GM12878 (cell line): ENCODE measurements at regions not wholly inside any gene's neighbourhood (a gene's known extent, or its start where the extent isn't known, plus 50 kb on each side); places are given as distances from the start of the nearest gene placed in this dataset.

Experiments used
- ATAC-seq: fragments of 200-7000 bp; cut with Tn5 transposase; 3 replicates; pipeline ENCODE4 v1.9.1; 2020; ENCODE audit warnings: mild to moderate bottlenecking, moderate library complexity
- BruUV-seq: library from RNA; stranded (reverse); fragments of 400-500 nt; replicated peaks from 2 replicates; lab custom pipeline; 2021; lab: Mats Ljungman, UMichigan
- CTCF ChIA-PET: fragments of 300-600 bp; sonication (Branson Sonifier 250); formaldehyde crosslinking; extraction: SDS; loops from one replicate; lab custom pipeline; 2021; ENCODE audit warnings: inconsistent platforms; lab: Yijun Ruan, JAX
- POLR2A ChIA-PET: fragments of 350-600 bp; formaldehyde crosslinking; extraction: SDS; loops from one replicate; lab custom pipeline; 2021; ENCODE audit warnings: inconsistent platforms; lab: Charles Lee
- RAD21 ChIA-PET: fragments of 300-600 bp; sonication (Branson Sonifier 250); formaldehyde crosslinking; loops from one replicate; lab custom pipeline; 2023; ENCODE audit warnings: antibody characterized with exemption; ENCODE audit not compliant: unreplicated experiment; lab: Charles Lee
- SMC1A ChIA-PET: fragments of 300-600 bp; sonication (Branson Sonifier 250); formaldehyde crosslinking; loops from one replicate; lab custom pipeline; 2023; ENCODE audit not compliant: unreplicated experiment, uncharacterized antibody; lab: Charles Lee
- DNase-seq: peaks from one replicate; pipeline ENCODE4 v3.0.0-alpha.2; 2011; ENCODE audit warnings: low read depth, low spot score
- FAIRE-seq: peaks from 3 replicates; lab custom pipeline; 2011; peaks lifted over from hg19 to GRCh38; lab: Jason Lieb, UNC
- H2AFZ ChIP-seq: 2 replicates; pipeline ENCODE4 v1.6.0; 2011; ENCODE audit warnings: low read depth, low read length, control low read depth; ENCODE audit not compliant: control insufficient read depth
- H3K27ac ChIP-seq: 2 replicates; pipeline ENCODE4 v1.5.1; 2011; ENCODE audit warnings: control low read depth; ENCODE audit not compliant: control insufficient read depth, insufficient read depth
- H3K27me3 ChIP-seq, 2 experiments: replicated peaks in 1 of 2; 2 replicates each; pipeline versions ENCODE4 v1.6.0 to v1.6.1; 2011; ENCODE audit warnings: low read length in 1 of 2; ENCODE audit not compliant: control insufficient read depth in 2 of 2, insufficient read depth in 2 of 2
- H3K36me3 ChIP-seq, 2 experiments: 2 replicates each; pipeline ENCODE4 v1.5.1; 2011; ENCODE audit warnings: low read length in 1 of 2; ENCODE audit not compliant: control insufficient read depth in 2 of 2, insufficient read depth in 2 of 2
- H3K4me1 ChIP-seq: 2 replicates; pipeline ENCODE4 v1.6.1; 2011; ENCODE audit warnings: mild to moderate bottlenecking, low read length, moderate library complexity, mixed read lengths; ENCODE audit not compliant: control insufficient read depth, insufficient read depth
- H3K4me2 ChIP-seq: 2 replicates; pipeline ENCODE4 v1.6.0; 2011; ENCODE audit warnings: control low read depth; ENCODE audit not compliant: control insufficient read depth, insufficient read depth
- H3K4me3 ChIP-seq: fragments of 200-600 bp; sonication (generic); 2 replicates; pipeline ENCODE4 v1.5.1; 2016
- H3K79me2 ChIP-seq: 2 replicates; pipeline ENCODE4 v1.6.0; 2011; ENCODE audit warnings: low read length; ENCODE audit not compliant: control insufficient read depth, insufficient read depth
- H3K9ac ChIP-seq: 2 replicates; pipeline ENCODE4 v1.8.0; 2011; ENCODE audit warnings: low read length, control low read depth, mixed read lengths; ENCODE audit not compliant: control insufficient read depth, insufficient read depth
- H3K9me3 ChIP-seq: replicated peaks from 3 replicates; pipeline ENCODE4 v1.5.1; 2011; ENCODE audit warnings: mild to moderate bottlenecking, low read length; ENCODE audit not compliant: control insufficient read depth, insufficient read depth
- H4K20me1 ChIP-seq: 2 replicates; pipeline ENCODE4 v1.6.0; 2011; ENCODE audit not compliant: control insufficient read depth, insufficient read depth
- CBX3 ChIP-seq: fragments of 200-600 bp; sonication (generic); IDR thresholded peaks from 2 replicates; pipeline ENCODE4 v1.6.1; 2016; ENCODE audit warnings: low read depth, borderline replicate concordance
- CHD1 ChIP-seq: IDR thresholded peaks from 2 replicates; pipeline ENCODE4 v1.6.1; 2012; ENCODE audit warnings: low read depth, low read length, improper control_type of control experiment
- CREB1 ChIP-seq: IDR thresholded peaks from 2 replicates; pipeline ENCODE4 v1.6.1; 2012; ENCODE audit warnings: low read depth, mild to moderate bottlenecking, inconsistent platforms
- EGR1 ChIP-seq, 2 experiments: IDR thresholded peaks; 1 replicate in 1 of 2; 2 replicates in 1 of 2; pipeline ENCODE4 v1.6.1; 2011 to 2012; ENCODE audit warnings: low read depth in 2 of 2, low read length in 2 of 2, borderline replicate concordance in 1 of 2, mild to moderate bottlenecking in 1 of 2, moderate library complexity in 1 of 2
- EP300 ChIP-seq, 2 experiments: fragments of 150-350 bp in 1 of 2; IDR thresholded peaks; 2 replicates each; pipeline ENCODE4 v1.6.1; 2011 to 2012; ENCODE audit warnings: low read depth in 2 of 2, low read length in 2 of 2, borderline replicate concordance in 1 of 2, improper control_type of control experiment in 1 of 2, inconsistent platforms in 1 of 2; ENCODE audit not compliant: control insufficient read depth in 1 of 2
- IKZF2 ChIP-seq, 2 experiments: fragments of 450-650 bp; IDR thresholded peaks; 2 replicates each; pipeline ENCODE4 v1.6.1; 2017; ENCODE audit warnings: mild to moderate bottlenecking in 2 of 2, moderate library complexity in 2 of 2
- MTA2 ChIP-seq: fragments of 450-650 bp; IDR thresholded peaks from 2 replicates; pipeline ENCODE4 v1.6.1; 2016; ENCODE audit warnings: low read depth, mild to moderate bottlenecking, moderate library complexity
- SIN3A ChIP-seq: IDR thresholded peaks from 2 replicates; pipeline ENCODE4 v1.6.1; 2012; ENCODE audit warnings: low read depth, low read length, improper control_type of control experiment
- SIX5 ChIP-seq: IDR thresholded peaks from 2 replicates; pipeline ENCODE4 v1.6.1; 2011; ENCODE audit warnings: mild to moderate bottlenecking, low read depth, low read length, moderate library complexity; ENCODE audit not compliant: severe bottlenecking
- SMC3 ChIP-seq: IDR thresholded peaks from 2 replicates; pipeline ENCODE4 v1.6.1; 2011; ENCODE audit warnings: low read length, improper control_type of control experiment, borderline replicate concordance
- TCF3 ChIP-seq: IDR thresholded peaks from 2 replicates; pipeline ENCODE4 v1.6.1; 2012; ENCODE audit warnings: low read depth, mild to moderate bottlenecking, low read length, borderline replicate concordance; ENCODE audit not compliant: insufficient read depth
- WGBS: methylation state at CpG from one replicate; pipeline ENCODE4 v1.1.6; 2016; ENCODE audit warnings: low lambda C conversion rate; ENCODE audit not compliant: insufficient replicate concordance, insufficient coverage; ENCODE audit errors: missing lambda C conversion rate; 5-methylcytosine and 5-hydroxymethylcytosine counted together
- in situ Hi-C: fragments of 300-500 bp; cut with MboI; formaldehyde crosslinking; loops from 9 replicates; pipeline ENCODE4 v1.14.3; 2018; ENCODE audit warnings: mixed read lengths
- intact Hi-C: fragments of 100-400 bp; cut with micrococcal nuclease; formaldehyde crosslinking; loops from one replicate; pipeline ENCODE4 v1.14.2; 2022; ENCODE audit not compliant: unreplicated experiment
- TF ChIP-seq, protein P1 (sequence below), 3 experiments: IDR thresholded peaks in 2 of 3; conservative IDR thresholded peaks in 1 of 3; 2 replicates each; pipeline ENCODE4 v1.5.1; 2011; ENCODE audit warnings: low read depth in 3 of 3, low read length in 3 of 3, mild to moderate bottlenecking in 3 of 3, control low read depth in 2 of 3, moderate library complexity in 2 of 3, inconsistent platforms in 1 of 3, mixed read lengths in 1 of 3; ENCODE audit not compliant: control insufficient read depth in 2 of 3, insufficient read depth in 1 of 3; ENCODE audit errors: extremely low read depth in 1 of 3
- TF ChIP-seq, protein P2 (sequence below): fragments of 450-650 bp; IDR thresholded peaks from 2 replicates; pipeline ENCODE4 v1.6.1; 2017; ENCODE audit warnings: mild to moderate bottlenecking
- TF ChIP-seq, protein P3 (sequence below): fragments of 150-350 bp; IDR thresholded peaks from 2 replicates; pipeline ENCODE4 v1.6.1; 2016; ENCODE audit warnings: low read depth, low read length

DNA sequence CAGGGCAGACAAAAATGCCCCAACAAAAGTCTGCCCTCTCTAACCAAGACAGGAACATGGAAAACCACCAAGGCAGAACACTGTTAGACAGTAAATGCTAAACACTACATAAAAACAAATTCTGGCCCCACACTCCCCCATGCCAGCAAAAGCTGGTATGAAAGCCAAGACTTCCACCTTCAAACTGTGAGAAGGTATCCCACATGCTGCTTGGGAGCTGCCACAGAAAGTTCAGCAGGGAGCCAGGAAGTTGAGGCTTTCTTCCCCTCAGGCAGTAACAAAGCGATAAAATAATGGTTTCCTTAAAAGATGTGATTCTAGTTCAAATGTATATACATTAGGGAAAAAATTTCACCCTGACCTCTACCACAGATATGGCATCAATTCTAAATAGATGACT lies 770.4 kb upstream of the NDST4 start (continued):
- no peak for TF ChIP-seq EGR1 (IDR thresholded peaks at IDR 0.05; ENCODE audit: borderline replicate concordance in 1 of 2, low read depth in 2 of 2, low read length in 2 of 2)

- SMC1A ChIA-PET, result interaction anchor here (0.7 kb wide), 2 partner anchors 118 to 650 kb away, joined by 3 read pairs; no protein-coding TSS in a partner anchor
- BruUV-seq, result no TSS peak
- no peaks in the 10 kb centered on the region for H3K79me2 ChIP-seq
- no peak overlapping the region for H3K9ac ChIP-seq
- DNase-seq (no peak), ATAC-seq (no peak), FAIRE-seq (no peak)
- H4K20me1 ChIP-seq, result no peaks in the 10 kb centered on the region
- in situ Hi-C loops (no loop called here), intact Hi-C loops (no loop called here)
- H3K36me3 ChIP-seq, result no peaks in the 10 kb centered on the region
- no peak overlapping the region; the same call in 1 of the 2 replicates for H2AFZ ChIP-seq
- POLR2A ChIA-PET, result no interaction called here
- no peaks in the 10 kb centered on the region for H3K27me3 ChIP-seq
- H3K4me1 ChIP-seq, result no peaks in the 10 kb centered on the region
- H3K4me2 ChIP-seq, result no peak overlapping the region
- WGBS, result 0% methylated on average over 1 of the region's 1 CpG
- no peak overlapping the region for H3K27ac ChIP-seq
- RAD21 ChIA-PET, result no interaction called here
- no peaks in the 10 kb centered on the region for H3K9me3 ChIP-seq
- no peak overlapping the region for H3K4me3 ChIP-seq
- CTCF ChIA-PET, result interaction anchor here (0.7 to 1.0 kb wide), 2 partner anchors 31 to 188 kb away, joined by 3 read pairs; no protein-coding TSS in a partner anchor
- TF ChIP-seq EP300 (IDR thresholded peaks at IDR 0.05; ENCODE audit: borderline replicate concordance in 1 of 2, control insufficient read depth in 1 of 2, low read depth in 2 of 2, low read length in 2 of 2) (no peak), IKZF2 (IDR thresholded peaks at IDR 0.05) (no peak), SIX5 (no peak), TCF3 (no peak), SIN3A (no peak), CREB1 (no peak), MTA2 (no peak), CHD1 (no peak), SMC3 (no peak), CBX3 (no peak)
- TF ChIP-seq, protein P1, sequence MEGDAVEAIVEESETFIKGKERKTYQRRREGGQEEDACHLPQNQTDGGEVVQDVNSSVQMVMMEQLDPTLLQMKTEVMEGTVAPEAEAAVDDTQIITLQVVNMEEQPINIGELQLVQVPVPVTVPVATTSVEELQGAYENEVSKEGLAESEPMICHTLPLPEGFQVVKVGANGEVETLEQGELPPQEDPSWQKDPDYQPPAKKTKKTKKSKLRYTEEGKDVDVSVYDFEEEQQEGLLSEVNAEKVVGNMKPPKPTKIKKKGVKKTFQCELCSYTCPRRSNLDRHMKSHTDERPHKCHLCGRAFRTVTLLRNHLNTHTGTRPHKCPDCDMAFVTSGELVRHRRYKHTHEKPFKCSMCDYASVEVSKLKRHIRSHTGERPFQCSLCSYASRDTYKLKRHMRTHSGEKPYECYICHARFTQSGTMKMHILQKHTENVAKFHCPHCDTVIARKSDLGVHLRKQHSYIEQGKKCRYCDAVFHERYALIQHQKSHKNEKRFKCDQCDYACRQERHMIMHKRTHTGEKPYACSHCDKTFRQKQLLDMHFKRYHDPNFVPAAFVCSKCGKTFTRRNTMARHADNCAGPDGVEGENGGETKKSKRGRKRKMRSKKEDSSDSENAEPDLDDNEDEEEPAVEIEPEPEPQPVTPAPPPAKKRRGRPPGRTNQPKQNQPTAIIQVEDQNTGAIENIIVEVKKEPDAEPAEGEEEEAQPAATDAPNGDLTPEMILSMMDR (IDR thresholded peaks at IDR 0.05 in 2 of 3, conservative IDR thresholded peaks at IDR 0.05 in 1 of 3; ENCODE audit: control insufficient read depth in 2 of 3, extremely low read depth in 1 of 3, insufficient read depth in 1 of 3, low read depth in 3 of 3, low read length in 3 of 3), result no peak
- TF ChIP-seq, protein P2, sequence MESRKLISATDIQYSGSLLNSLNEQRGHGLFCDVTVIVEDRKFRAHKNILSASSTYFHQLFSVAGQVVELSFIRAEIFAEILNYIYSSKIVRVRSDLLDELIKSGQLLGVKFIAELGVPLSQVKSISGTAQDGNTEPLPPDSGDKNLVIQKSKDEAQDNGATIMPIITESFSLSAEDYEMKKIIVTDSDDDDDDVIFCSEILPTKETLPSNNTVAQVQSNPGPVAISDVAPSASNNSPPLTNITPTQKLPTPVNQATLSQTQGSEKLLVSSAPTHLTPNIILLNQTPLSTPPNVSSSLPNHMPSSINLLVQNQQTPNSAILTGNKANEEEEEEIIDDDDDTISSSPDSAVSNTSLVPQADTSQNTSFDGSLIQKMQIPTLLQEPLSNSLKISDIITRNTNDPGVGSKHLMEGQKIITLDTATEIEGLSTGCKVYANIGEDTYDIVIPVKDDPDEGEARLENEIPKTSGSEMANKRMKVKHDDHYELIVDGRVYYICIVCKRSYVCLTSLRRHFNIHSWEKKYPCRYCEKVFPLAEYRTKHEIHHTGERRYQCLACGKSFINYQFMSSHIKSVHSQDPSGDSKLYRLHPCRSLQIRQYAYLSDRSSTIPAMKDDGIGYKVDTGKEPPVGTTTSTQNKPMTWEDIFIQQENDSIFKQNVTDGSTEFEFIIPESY, result no peak
- TF ChIP-seq, protein P3, sequence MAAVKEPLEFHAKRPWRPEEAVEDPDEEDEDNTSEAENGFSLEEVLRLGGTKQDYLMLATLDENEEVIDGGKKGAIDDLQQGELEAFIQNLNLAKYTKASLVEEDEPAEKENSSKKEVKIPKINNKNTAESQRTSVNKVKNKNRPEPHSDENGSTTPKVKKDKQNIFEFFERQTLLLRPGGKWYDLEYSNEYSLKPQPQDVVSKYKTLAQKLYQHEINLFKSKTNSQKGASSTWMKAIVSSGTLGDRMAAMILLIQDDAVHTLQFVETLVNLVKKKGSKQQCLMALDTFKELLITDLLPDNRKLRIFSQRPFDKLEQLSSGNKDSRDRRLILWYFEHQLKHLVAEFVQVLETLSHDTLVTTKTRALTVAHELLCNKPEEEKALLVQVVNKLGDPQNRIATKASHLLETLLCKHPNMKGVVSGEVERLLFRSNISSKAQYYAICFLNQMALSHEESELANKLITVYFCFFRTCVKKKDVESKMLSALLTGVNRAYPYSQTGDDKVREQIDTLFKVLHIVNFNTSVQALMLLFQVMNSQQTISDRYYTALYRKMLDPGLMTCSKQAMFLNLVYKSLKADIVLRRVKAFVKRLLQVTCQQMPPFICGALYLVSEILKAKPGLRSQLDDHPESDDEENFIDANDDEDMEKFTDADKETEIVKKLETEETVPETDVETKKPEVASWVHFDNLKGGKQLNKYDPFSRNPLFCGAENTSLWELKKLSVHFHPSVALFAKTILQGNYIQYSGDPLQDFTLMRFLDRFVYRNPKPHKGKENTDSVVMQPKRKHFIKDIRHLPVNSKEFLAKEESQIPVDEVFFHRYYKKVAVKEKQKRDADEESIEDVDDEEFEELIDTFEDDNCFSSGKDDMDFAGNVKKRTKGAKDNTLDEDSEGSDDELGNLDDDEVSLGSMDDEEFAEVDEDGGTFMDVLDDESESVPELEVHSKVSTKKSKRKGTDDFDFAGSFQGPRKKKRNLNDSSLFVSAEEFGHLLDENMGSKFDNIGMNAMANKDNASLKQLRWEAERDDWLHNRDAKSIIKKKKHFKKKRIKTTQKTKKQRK, result no peak
Measured at GRCh38 chr4:115883231-115883630, 769.8 kb upstream of the NDST4 start.
